ENCODE measurements at regions not wholly inside any gene's neighbourhood (a gene's known extent, or its start where the extent isn't known, plus 50 kb on each side); places are given as distances from the start of the nearest gene placed in this dataset.

DNA sequence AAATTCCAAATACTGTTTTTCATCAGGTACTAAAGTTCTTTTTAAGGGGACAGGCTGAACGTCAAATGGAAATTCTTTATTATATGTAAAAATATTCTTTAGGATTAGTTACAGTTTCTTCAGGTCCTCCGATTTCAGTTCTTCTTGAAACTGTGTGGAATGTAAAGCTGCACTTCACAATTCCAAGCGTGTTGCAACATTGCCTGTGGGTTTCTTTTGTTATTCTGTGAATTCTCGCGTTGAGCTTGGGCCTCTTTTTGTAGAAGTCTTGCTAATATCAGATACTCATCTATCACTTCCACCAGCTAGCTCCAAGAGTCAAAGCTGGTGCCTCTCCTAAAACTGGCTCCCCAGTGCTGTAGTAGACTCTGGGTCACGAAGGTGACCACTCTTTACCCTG lies 642.6 kb downstream of the METTL4 start:
- DNase-seq (ENCODE audit: low read depth in 2 of 2), result no peak

DNA sequence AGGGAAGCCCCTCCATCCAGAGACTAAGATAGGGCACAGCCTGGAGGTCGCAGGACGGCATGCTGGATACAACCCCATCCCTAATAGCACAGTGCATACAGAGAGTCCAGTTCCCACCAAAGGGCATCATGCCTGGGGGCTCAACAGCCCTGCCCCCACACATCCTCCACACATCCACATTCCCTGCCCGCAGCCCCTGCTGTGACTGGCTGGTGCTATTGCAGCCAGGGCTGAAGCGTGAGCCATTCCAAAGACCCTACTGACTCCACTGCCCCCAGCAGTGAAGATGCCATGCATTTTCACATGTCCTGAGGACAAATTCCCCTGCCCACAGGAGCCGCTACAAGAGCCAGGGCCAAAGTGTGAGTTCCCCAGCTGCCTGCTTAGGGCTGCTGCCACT lies 641.6 kb downstream of the METTL4 start:
- DNase-seq (ENCODE audit: low read depth in 2 of 2), result no peak

DNA sequence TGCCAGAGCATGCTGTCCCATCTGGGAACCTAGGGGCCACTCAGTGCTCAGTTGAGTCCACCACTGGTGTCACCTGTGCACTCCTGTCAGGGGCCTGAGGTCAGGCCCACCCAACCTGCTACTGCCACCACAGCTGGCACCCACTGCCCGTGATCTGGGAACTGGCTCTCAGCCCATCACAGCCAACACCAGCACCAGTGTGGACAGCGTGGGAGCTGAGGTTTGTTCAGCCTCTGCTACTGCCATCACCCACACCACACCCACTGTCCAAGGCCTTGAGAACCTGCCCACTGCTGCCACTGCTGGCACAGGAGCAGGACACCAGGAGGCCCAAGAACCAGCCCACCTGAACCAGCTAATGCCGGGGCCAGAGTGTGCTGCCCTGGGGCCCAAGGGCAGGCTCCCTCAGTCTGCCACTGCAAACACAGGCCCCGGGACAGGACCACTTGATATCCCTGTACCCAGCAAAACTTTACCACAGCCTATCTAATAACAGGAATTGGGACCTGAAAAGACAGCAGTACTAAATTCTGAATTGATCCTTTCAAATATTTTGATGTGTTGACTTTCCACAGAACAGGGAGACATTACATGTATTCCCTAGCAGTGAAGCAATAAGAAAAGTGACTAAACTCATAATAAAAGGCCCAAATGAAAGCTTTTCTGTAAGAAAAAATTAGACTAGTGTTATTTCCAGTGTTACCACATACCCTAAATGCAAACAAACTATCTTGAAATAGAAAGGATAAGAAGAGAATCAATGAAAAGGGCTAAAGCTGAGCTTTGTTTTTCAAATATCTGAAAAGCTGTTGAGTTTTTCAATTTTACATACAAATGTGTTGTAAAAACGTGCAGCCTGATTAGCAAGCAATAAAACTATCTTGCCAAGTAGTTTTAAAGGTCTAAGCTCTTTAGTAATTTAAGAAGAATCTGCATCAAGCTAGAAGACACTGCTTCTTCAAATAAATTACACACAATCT lies 640.7 kb downstream of the METTL4 start:
- no peak for DNase-seq (ENCODE audit: low read depth in 2 of 2)

DNA sequence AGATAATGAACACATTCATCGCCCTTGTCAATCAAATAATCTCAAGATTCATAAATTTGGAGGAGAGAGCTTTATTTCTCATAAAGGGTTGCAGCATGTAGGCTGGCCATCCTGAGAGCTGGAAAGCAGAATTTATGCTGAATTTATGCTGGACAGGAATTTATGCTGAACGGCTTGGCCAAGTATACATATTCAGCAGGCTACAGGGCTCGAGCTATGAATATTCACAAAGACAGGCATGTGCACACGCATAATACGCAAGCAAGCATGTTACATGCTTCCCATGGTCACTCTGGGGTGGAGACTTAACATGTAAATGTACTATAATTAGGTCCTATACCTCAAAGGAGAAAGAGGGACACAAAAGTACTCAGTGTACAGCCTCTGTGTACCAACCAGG lies 618.8 kb downstream of the METTL4 start:
- no peak for DNase-seq (ENCODE audit: low read depth in 2 of 2)

DNA sequence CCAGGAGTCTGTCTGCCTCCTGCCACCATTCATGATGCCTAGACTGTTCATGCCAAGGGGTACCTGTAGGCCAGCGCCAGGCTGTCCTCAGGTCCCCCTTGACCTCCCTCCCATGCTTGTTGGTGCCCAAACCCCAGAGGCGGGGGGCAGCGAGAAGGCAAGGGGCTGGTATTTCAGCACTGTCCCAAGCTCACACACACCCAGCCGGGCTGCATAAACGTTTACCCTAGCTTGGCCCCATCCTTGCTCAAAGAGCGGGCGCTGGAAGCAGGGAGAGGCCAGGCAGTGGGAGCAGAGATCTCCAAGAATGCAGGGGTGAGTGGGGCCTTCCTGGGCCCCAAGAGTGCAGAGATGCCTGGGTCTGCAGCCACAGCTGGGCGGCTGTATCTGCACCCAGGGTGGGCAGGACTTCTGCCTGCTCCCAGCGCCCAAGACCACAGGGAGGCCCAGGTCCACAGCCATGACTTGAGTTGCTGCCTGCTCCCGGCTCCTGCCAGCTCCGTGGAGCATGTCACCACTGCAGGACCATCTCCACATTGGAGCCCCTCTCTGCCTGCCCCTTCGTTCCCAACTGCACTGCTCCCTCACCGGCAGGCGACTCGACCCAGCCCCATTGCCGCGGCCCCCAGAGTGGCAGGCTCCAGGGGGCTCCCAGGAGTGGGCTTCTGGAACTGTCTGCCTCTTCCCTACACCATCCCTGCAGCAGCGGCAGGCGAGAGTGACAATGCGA lies 616.6 kb downstream of the METTL4 start:
- no peak for DNase-seq (ENCODE audit: low read depth in 2 of 2)

DNA sequence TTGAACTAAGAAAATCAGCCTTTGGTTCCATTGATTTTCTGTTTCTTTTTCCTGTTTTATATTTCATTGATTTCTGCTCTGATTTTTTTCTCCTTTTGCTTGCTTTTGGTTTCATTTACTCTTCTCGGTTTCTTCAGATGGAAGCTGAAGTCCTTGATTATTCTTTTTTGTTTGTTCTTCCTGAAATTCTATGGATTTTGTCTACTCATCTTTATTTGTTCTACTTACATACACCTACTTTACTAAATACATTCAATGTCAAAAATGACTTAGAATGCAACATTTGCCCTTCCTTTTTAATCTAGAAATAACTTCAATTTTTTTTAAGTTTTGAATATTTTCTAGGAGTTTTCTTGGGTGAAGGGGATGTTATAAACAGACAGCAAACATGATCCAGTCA lies 612.5 kb downstream of the METTL4 start:
- no peak for DNase-seq (ENCODE audit: low read depth in 2 of 2)

DNA sequence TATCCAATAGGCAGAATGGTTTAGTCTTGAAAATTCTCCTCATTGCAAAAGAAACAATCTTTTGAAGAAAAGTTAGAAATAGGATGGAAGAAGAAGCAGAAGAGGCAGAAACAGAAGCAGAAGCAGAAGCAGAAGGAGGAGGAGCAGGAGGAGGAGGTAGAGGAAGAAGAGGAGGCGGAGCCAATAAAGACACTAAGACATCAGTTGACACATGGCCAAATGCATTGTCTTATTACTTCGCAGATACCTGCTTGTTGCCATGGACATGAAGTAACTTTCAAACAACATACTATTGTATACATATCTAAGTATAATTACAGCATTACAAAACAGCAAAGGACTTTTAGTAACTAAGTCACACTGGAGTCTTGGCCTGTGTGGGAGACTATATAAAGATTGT lies 606.3 kb downstream of the METTL4 start:
- no peak for DNase-seq (ENCODE audit: low read depth in 2 of 2)

DNA sequence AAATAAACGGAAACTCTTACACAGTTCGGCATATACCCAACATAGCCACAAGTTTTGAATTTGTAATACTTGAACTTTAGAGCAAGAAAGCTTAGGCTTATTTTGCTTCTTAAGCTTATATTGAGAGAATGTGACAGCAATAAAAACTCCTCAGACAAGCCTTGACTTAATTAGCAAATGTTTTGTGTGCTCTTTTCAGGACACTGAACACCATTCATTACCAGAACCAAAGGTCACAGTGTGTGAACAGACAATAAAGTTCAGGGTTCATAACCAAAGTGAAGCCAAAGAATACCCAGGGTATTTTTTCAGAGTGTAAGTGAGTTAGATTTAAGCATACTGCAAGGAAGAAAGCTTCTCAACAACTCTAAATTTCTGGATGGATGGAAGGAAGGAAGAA lies 605.8 kb downstream of the METTL4 start:
- no peak for DNase-seq (ENCODE audit: low read depth in 2 of 2)

DNA sequence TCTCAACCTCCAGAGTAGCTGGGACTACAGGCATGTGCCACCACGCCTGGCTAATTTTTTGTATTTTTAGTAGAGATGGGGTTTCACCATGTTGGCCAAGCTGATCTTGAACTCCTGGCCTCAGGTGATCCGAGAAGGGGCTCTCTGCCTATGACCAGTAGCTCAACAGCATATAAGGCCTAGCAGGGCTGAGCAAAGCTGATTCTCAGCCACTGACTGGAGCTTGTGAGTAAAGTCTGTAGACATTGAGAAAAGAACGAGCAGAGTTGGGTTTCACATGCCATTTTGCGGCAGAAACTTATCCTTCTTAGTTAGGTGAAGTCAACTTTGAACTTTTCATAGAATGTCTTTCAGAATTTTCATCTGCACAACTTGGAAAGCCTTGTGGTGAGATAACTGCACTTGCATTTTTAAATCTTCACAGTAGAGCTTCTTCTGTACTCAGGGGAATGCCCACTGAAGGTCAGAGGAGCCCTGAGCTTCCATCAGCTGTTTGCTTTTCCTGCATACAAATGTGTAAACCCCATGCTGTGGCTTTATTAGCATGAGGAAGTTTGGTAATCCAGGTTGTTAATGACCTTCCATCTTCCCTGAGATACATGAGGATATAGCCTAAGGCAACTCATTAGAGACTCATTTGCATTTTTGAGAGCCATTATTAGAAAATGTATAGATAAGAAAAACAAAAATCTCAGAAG lies 602.4 kb downstream of the METTL4 start:
- no peak for DNase-seq (ENCODE audit: low read depth in 2 of 2)

DNA sequence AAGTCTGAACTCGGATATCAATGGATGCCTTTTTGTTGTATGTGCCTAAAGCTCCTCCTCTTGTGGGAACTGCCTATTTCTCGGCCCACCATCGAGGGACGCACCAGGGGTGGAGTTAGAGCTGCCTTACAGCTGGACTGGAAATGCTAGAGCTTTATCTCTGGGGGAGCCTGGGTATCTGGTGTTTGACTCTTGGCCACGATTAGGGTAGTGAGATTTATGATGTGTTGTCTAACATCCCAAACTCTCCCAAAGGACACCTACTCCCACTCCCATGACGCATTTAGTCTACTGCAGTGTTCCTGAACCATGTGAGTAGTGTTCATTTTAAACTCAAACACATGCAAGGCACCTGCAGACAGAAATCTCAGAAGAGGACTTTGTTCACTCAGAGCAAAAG lies 594.8 kb downstream of the METTL4 start:
- DNase-seq (ENCODE audit: low read depth in 2 of 2), result no peak

DNA sequence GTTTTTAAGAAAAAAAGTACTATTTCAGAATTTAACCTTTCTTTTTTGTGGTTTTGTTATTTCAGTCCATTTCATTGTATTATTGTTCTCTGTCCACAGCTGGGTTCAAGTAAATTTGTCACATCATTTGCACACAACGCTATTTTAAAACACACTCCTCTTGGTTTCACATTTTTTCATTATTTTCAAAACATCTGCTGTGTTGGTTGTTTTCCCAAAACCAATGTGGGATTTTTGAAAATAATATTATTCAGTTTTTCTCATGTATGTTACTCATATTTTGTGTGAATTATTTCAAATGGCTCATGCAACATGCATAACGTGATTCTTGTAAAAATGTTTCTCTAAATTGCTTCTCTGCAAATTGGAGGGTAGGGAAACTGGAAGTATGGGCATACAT lies 589.2 kb downstream of the METTL4 start:
- no peak for DNase-seq (ENCODE audit: low read depth in 2 of 2)

DNA sequence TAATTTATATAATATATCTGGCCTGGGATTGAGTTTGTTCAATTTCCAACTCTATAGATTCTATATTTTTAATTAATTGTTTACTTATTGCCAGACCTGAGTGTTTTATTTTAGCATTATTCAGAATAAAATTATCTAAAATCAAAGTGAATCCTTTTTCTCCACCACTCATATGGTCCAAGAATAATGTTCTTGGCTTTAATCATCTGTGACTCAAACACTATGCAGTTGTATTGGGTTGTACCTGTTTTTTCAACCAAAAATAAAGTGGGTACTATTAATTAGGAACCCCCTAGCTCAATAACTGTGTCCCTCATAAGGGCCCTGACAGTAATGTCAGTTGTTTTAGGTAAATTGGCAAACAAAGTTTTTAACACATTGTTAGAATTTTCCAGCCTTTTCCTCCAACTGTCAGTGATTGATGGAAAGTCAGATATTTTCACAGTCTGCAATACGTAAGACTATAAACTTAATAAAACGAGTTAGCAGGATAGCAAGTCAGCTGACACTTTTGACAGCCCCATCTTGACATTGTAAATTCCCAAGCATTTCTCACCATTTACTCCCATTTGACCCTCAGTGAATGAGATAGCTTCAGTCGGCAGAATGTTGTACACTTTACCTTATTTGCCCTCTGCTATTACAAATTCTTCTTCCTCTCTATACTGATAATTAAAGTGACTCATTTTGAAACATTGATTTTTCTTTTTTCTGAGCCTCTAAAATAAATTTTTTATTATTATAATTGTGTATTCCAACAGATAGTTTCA lies 587.4 kb downstream of the METTL4 start:
- DNase-seq (ENCODE audit: low read depth in 2 of 2), result no peak

DNA sequence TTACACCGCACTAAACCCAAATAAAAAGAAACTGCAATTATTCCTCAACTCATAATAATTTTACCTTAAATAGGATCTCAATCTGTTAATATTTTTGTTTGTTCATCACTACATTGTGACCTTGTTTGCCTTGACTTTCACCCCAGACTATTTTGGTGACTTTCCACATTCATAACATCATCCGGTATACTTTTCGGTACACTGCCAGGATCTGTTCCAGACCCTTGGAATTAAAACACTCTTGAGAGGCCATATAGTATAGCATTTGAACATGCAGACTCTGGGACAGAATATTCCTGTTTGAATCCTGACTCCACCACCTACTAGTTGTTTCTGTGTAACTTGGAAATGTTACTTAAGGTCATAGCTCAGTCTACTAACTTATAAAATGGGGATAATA lies 577.4 kb downstream of the METTL4 start:
- no peak for DNase-seq (ENCODE audit: low read depth in 2 of 2)

DNA sequence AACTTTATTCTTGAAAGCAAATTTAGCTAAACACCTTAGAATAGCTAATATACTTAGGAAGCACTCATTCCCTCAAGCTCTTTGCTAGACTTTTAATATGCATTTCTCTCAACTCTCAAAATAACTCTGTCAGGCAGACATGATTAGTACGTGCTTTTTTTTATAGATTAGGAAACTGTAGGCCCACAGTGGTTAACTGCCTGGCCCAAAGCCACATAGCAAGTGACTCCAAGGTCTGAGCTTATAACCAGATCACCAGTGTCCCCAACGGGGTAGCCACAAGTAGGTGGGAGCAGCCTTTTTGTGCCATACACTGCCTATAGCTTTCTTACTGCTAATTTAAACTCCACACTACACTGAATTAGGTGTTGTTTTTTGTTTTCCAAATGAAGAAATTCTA lies 576.8 kb downstream of the METTL4 start:
- no peak for DNase-seq (ENCODE audit: low read depth in 2 of 2)

DNA sequence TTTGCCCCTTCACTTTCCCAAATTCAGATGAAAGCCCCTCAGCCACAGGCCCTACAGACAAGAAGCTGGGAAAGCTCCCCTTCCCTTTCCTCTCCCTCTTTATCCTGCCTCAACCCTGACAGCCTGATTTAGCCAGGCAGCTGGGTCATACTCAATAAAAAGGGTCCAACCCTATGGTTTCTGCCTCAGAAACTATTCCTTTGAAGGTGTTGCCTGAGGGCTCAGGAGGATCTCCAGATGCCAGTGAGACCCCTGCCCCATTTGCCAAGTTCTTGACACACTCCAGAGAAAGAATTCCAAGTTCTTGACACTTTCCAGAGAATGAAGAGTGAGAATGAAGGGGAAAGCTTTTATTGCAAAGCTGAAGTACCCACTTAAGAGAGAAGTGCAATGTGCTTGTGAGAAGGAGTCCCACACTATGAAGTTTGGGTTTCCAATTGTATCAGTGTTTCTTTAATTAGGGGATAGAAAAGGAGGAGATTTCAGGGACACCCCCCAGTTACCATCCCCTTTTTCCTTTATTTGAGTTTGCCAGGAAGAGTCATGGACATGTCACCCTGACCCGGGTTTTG lies 576.2 kb downstream of the METTL4 start:
- no peak for DNase-seq (ENCODE audit: low read depth in 2 of 2)

DNA sequence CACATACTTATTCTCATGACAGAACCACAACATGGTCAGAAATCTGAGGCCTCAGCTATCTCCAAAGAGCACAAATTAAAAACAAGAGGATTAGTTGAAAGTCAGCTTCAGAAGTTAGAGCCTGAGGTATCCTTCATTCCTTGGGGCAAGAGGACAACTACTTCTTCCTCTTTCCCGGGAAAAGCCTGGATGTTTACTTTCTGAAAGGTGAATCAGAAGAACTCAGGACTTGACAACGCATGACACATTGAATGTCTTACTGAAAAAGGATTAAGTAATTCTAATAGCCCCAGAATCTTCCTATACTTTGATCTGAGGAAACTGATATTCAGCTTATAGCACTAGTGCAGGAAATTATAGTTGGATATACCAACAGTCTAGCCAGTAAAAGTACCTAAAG lies 573.2 kb downstream of the METTL4 start:
- DNase-seq (ENCODE audit: low read depth in 2 of 2), result no peak

DNA sequence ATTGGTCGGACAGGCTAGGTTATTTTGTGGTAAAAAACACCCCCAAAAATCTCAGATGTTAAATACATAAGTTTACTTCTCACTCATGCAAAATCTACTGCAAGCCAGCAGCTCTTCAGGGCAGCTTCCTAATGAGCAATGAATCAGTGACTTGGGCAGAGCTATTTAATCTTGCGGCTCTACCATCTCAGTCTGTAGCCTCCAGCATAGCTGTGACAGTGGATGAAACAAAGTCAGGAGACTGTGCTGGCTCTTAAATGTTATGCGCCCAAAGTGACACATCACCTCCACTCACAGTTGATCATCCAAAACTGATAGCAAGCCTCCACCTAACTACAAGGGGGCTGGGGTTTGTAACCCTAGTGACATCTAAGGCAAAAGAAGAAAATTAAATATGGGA lies 571.9 kb downstream of the METTL4 start:
- no peak for DNase-seq (ENCODE audit: low read depth in 2 of 2)

DNA sequence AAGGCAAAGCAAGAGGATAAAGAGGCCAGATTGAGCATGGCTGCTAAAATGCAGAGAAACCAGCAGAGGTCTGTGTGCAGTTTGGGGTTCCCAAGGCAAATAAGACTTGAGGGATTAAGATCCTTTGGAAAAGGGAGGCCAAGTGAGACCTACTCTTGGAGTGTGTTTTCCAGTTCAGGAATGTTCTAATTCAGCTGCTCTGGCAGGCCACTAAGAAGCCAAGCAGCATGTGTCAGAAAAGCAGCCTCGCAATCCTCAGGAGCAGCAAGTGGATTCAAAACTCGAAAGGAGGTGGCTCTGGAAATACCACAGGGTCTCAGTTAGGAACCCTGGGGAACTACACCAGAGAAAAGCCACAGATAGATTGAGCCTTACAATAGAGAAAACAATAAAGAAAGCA lies 569.2 kb downstream of the METTL4 start:
- DNase-seq (ENCODE audit: low read depth in 2 of 2), result no peak

DNA sequence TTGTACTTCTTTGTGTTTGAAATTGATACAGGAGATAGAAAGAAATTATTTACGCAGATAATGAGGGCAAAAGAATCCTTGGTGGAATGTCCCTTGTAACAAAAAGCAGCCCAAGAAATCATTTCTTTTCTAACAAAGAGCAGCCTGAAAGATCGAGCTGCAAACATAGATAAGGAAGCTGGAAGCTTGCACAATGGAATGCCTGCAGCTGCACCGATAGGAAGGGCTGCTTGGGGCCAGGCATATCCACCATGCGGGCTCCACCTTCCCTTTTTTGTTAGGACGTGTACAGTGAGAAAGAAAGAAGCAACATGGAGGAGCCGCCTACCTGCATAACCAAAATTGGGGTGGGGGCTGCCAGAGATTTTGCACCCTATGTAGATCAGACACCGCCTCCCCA lies 568.7 kb downstream of the METTL4 start:
- no peak for DNase-seq (ENCODE audit: low read depth in 2 of 2)

DNA sequence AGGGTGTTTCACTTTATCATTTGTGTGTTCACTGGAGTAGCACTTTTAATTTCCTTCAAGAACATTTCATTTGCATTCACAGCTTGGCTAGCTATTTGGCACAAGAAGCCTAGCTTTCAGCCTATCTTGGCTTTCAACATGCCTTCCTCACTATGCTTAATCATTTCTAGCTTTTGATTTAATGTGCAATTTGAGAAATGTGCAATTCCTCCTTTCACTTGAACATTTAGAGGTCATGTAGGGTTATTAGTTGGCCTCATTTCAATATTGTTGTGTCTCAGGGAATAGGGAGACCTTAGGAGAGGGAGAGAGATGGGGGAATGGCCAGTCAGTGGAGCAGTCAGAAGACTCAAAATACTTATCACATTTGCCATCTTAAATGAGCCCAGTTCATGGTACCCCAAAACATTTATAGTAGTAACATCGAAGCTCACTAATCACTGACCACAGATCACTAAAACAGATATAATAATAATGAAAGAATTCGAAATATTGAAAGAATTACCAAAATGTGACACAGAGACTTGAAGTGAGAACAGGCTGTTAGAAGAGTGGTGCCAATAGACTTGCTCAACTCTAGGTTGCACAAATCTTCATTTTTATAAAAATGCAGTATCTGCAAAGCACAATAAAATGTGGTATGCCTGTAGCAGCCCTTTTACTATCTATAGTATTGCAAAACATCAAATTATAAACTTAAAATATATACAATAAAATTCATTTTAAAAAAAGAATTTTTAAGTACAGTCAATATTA lies 561.2 kb downstream of the METTL4 start:
- DNase-seq (ENCODE audit: low read depth in 2 of 2), result no peak

DNA sequence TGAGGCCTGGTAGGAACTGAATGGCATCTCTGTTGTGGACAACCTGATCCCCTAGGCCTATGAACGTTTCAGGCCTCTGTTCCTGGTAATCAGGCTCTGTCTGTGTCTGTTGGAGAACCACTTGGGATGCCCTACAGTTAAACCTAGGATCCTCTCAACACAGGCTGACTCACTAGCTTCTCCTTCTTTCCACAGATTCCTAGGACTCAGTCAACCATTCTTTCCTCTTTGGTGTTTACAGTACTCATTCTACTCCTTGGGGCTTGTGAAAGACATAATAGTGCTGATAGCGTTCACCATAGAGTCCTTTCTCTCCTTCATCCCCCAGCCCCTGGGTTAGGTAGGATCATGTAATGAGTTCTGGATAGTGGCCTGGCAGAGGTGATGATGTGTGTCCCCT lies 544.3 kb downstream of the METTL4 start:
- no peak for DNase-seq (ENCODE audit: low read depth in 2 of 2)

Data from fibroblast of skin of left quadriceps (primary cell).